ENCODE measurements at regions not wholly inside any gene's neighbourhood (a gene's known extent, or its start where the extent isn't known, plus 50 kb on each side); places are given as distances from the start of the nearest gene placed in this dataset.

- no peak for DNase-seq
Measured at GRCh38 chr10:56975513-56975912, 614.5 kb upstream of the ZWINT start.

GRCh38 chr10:56973766-56974165 lies 612.7 kb upstream of the ZWINT start:
- no peak for DNase-seq

GRCh38 chr10:56943221-56943755 lies 582.2 kb upstream of the ZWINT start:
- DNase-seq: no peak

- no peak for DNase-seq
Measured at GRCh38 chr10:56934515-56934914, 573.5 kb upstream of the ZWINT start.

GRCh38 chr10:56928714-56929113 lies 567.7 kb upstream of the ZWINT start:
- DNase-seq: no peak

- no peak for DNase-seq
Measured at GRCh38 chr10:56927701-56928100, 566.6 kb upstream of the ZWINT start.

- DNase-seq: no peak
Measured at GRCh38 chr10:56920601-56921261, 559.7 kb upstream of the ZWINT start.

GRCh38 chr10:56912043-56912442 lies 551.0 kb upstream of the ZWINT start:
- no peak for DNase-seq

GRCh38 chr10:56905051-56905450 lies 544.0 kb upstream of the ZWINT start:
- DNase-seq: no peak

GRCh38 chr10:56902554-56902953 lies 541.5 kb upstream of the ZWINT start:
- no peak for DNase-seq

GRCh38 chr10:56895306-56895705 lies 534.2 kb upstream of the ZWINT start:
- no peak for DNase-seq

GRCh38 chr10:56881218-56881617 lies 520.2 kb upstream of the ZWINT start:
- no peak for DNase-seq

- no peak for DNase-seq
Measured at GRCh38 chr10:56880606-56881005, 519.5 kb upstream of the ZWINT start.

- DNase-seq: no peak
Measured at GRCh38 chr10:56874950-56875349, 513.9 kb upstream of the ZWINT start.

GRCh38 chr10:56871160-56871668 lies 510.2 kb upstream of the ZWINT start:
- DNase-seq: no peak

- DNase-seq: no peak
Measured at GRCh38 chr10:56867236-56867635, 506.2 kb upstream of the ZWINT start.

GRCh38 chr10:56856569-56856968 lies 495.5 kb upstream of the ZWINT start:
- DNase-seq: no peak

GRCh38 chr10:56844978-56845529 lies 484.0 kb upstream of the ZWINT start:
- no peak for DNase-seq

GRCh38 chr10:56836659-56837058 lies 475.6 kb upstream of the ZWINT start:
- no peak for DNase-seq

- DNase-seq: no peak
Measured at GRCh38 chr10:56831681-56832080, 470.6 kb upstream of the ZWINT start.

GRCh38 chr10:56823849-56824248 lies 462.8 kb upstream of the ZWINT start:
- DNase-seq: no peak

- DNase-seq: no peak
Measured at GRCh38 chr10:56805022-56805421, 444.0 kb upstream of the ZWINT start.

GRCh38 chr10:56785292-56785691 lies 424.2 kb upstream of the ZWINT start:
- DNase-seq: no peak

GRCh38 chr10:56782503-56782902 lies 421.4 kb upstream of the ZWINT start:
- no peak for DNase-seq

GRCh38 chr10:56771343-56771742 lies 410.3 kb upstream of the ZWINT start:
- no peak for DNase-seq
